ENCODE measurements at regions not wholly inside any gene's neighbourhood (a gene's known extent, or its start where the extent isn't known, plus 50 kb on each side); places are given as distances from the start of the nearest gene placed in this dataset.

- WGBS, 2 donors = 70 to 73% methylated on average over 2 of the region's 2 CpGs
- H3K27me3 ChIP-seq (ENCODE audit: control insufficient read depth in 1 of 2, insufficient read depth in 2 of 2, low read length in 2 of 2) = no peaks in the 10 kb centered on the region
- H3K27ac ChIP-seq (ENCODE audit: low read depth in 2 of 2, low read length in 1 of 2) = no peak overlapping the region
- H3K4me3 ChIP-seq (ENCODE audit: low read depth in 1 of 2, low read length in 2 of 2) = no peak overlapping the region
- H3K4me1 ChIP-seq (ENCODE audit: control insufficient read depth in 2 of 2, insufficient read depth in 2 of 2, low read length in 1 of 2) = no peaks in the 10 kb centered on the region
- no peaks in the 10 kb centered on the region for H3K9me3 ChIP-seq (ENCODE audit: control insufficient read depth in 2 of 2, insufficient read depth in 1 of 2, low read depth in 1 of 2, low read length in 1 of 2)
- H3K36me3 ChIP-seq (ENCODE audit: control insufficient read depth in 2 of 2, insufficient read depth in 2 of 2, low read length in 1 of 2) = no peaks in the 10 kb centered on the region
Measured at GRCh38 chr1:30126848-30127247, 596.5 kb downstream of the MATN1 start.

DNA sequence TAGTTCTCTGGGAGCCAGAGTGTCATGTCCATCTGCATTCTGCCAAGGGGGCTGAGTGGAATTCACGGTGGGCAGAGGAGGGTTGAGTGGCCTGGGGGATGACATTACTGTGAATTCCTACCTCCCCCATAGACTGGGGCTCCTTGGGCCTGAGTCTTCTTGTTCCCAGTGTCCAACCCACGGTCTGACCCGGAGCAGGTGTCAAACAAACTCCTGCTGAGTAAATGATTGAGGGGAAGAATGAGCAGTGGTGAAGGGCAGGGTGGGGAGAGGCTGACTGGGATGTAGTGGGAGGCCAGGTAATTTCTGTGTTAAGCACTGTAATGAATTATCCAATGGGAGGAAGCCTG lies 597.6 kb downstream of the MATN1 start:
- Histone ChIP-seq H3K4me1 (ENCODE audit: control insufficient read depth in 2 of 2, insufficient read depth in 2 of 2, low read length in 1 of 2) (no peaks in the 10 kb centered on the region), H3K9me3 (ENCODE audit: control insufficient read depth in 2 of 2, insufficient read depth in 1 of 2, low read depth in 1 of 2, low read length in 1 of 2) (no peaks in the 10 kb centered on the region), H3K27ac (ENCODE audit: low read depth in 2 of 2, low read length in 1 of 2) (no peak overlapping the region), H3K4me3 (ENCODE audit: low read depth in 1 of 2, low read length in 2 of 2) (no peak overlapping the region), H3K27me3 (ENCODE audit: control insufficient read depth in 1 of 2, insufficient read depth in 2 of 2, low read length in 2 of 2) (no peaks in the 10 kb centered on the region), H3K36me3 (ENCODE audit: control insufficient read depth in 2 of 2, insufficient read depth in 2 of 2, low read length in 1 of 2) (no peaks in the 10 kb centered on the region)
- WGBS, 2 donors = 42 to 54% methylated on average over 3 of the region's 3 CpGs

DNA sequence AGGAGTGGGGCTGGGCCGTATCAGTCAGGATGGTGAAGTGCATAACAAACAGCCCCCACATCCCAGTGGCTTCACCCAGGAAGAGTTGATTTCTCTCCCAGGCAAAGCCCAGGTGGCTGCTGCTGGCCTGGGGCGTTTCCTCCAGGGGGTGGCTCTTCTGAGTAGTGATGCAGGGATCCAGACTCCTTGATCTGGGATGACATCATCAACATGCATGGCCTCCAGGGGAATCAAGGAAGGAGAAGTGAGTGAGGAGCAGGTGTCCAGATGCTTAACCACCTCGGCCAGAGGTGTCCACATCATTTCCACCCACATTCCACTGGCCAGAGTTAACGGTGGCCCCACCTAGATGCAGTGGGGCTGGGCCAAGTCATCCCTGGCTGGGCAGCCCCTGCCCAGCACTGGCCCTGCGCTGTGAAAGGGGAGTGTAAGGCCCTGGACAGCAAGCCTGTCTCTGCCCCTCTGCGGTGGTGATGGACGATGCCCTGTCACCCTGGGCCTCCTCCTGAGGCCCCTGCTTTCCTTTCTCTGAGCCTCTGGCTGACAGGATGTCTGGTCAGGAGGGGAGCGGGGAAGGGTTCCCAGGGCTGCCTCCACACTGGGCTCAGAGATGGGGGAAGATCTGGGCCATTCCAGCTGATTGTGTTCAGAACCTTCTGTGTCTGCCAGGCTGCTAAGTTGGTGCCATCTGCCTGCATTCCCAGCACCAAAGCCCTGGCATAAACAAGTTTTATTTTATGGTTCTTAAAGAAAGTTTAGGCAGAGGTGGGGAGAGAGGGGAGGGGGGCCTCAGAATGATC lies 598.2 kb downstream of the MATN1 start:
- no peak overlapping the region for H3K27ac ChIP-seq (ENCODE audit: low read depth in 2 of 2, low read length in 1 of 2)
- H3K9me3 ChIP-seq (ENCODE audit: control insufficient read depth in 2 of 2, insufficient read depth in 1 of 2, low read depth in 1 of 2, low read length in 1 of 2) = no peaks in the 10 kb centered on the region
- H3K27me3 ChIP-seq (ENCODE audit: control insufficient read depth in 1 of 2, insufficient read depth in 2 of 2, low read length in 2 of 2) = no peaks in the 10 kb centered on the region
- H3K4me3 ChIP-seq (ENCODE audit: low read depth in 1 of 2, low read length in 2 of 2) = no peak overlapping the region
- no peaks in the 10 kb centered on the region for H3K4me1 ChIP-seq (ENCODE audit: control insufficient read depth in 2 of 2, insufficient read depth in 2 of 2, low read length in 1 of 2)
- WGBS, 2 donors = 70 to 74% methylated on average over 8 of the region's 8 CpGs
- H3K36me3 ChIP-seq (ENCODE audit: control insufficient read depth in 2 of 2, insufficient read depth in 2 of 2, low read length in 1 of 2) = no peaks in the 10 kb centered on the region

GRCh38 chr1:30123896-30124295 lies 599.5 kb downstream of the MATN1 start:
- H3K9me3 ChIP-seq (ENCODE audit: control insufficient read depth in 2 of 2, insufficient read depth in 1 of 2, low read depth in 1 of 2, low read length in 1 of 2) = no peaks in the 10 kb centered on the region
- H3K4me3 ChIP-seq (ENCODE audit: low read depth in 1 of 2, low read length in 2 of 2) = no peak overlapping the region
- 40 to 43% methylated on average over 4 of the region's 4 CpGs for WGBS, 2 donors
- H3K4me1 ChIP-seq (ENCODE audit: control insufficient read depth in 2 of 2, insufficient read depth in 2 of 2, low read length in 1 of 2) = no peaks in the 10 kb centered on the region
- no peaks in the 10 kb centered on the region for H3K27me3 ChIP-seq (ENCODE audit: control insufficient read depth in 1 of 2, insufficient read depth in 2 of 2, low read length in 2 of 2)
- H3K27ac ChIP-seq (ENCODE audit: low read depth in 2 of 2, low read length in 1 of 2) = no peak overlapping the region
- no peaks in the 10 kb centered on the region for H3K36me3 ChIP-seq (ENCODE audit: control insufficient read depth in 2 of 2, insufficient read depth in 2 of 2, low read length in 1 of 2)

- Histone ChIP-seq H3K36me3 (ENCODE audit: control insufficient read depth in 2 of 2, insufficient read depth in 2 of 2, low read length in 1 of 2) (no peaks in the 10 kb centered on the region), H3K27ac (ENCODE audit: low read depth in 2 of 2, low read length in 1 of 2) (no peak overlapping the region), H3K9me3 (ENCODE audit: control insufficient read depth in 2 of 2, insufficient read depth in 1 of 2, low read depth in 1 of 2, low read length in 1 of 2) (no peaks in the 10 kb centered on the region), H3K27me3 (ENCODE audit: control insufficient read depth in 1 of 2, insufficient read depth in 2 of 2, low read length in 2 of 2) (no peaks in the 10 kb centered on the region), H3K4me3 (ENCODE audit: low read depth in 1 of 2, low read length in 2 of 2) (no peak overlapping the region), H3K4me1 (ENCODE audit: control insufficient read depth in 2 of 2, insufficient read depth in 2 of 2, low read length in 1 of 2) (no peaks in the 10 kb centered on the region)
Measured at GRCh38 chr1:30123036-30123435, 600.3 kb downstream of the MATN1 start.

DNA sequence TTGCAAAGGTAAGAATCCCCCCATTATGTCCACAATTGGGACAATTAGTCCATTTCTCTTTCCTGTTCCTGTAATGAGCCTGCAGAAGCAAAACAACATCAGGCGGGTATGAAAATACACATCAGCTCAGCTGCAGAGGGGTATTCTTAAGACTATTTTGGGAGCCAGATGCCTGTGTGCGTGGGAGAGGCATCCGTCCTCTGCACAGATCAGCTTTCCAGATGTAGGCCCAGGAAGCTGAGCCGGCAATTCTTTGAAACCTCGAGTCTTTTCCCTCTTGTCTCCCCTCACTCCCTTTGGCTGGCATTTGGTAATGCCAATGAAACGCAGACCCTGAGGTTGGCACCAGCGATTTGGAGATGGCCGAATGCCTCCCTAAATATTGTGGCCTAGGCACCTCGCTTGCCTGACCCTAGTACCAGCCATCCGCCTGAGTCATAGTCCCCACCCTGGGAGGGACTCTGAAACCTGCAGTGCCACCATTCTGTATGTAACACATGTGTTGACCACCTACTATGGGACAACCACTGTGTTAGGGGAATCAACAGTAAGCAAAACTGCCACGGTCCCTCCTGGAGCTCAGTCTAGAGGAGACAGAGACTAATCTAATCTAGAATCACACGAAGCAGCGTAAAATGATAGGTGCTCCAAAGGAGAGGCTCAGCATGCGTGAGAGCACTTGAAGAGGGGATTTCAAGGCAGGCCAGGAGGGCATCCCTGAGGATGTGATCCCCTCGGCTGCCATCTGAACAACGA lies 603.0 kb downstream of the MATN1 start:
- Histone ChIP-seq H3K36me3 (ENCODE audit: control insufficient read depth in 2 of 2, insufficient read depth in 2 of 2, low read length in 1 of 2) (no peaks in the 10 kb centered on the region), H3K27ac (ENCODE audit: low read depth in 2 of 2, low read length in 1 of 2) (no peak overlapping the region), H3K4me1 (ENCODE audit: control insufficient read depth in 2 of 2, insufficient read depth in 2 of 2, low read length in 1 of 2) (no peaks in the 10 kb centered on the region), H3K9me3 (ENCODE audit: control insufficient read depth in 2 of 2, insufficient read depth in 1 of 2, low read depth in 1 of 2, low read length in 1 of 2) (no peaks in the 10 kb centered on the region), H3K4me3 (ENCODE audit: low read depth in 1 of 2, low read length in 2 of 2) (no peak overlapping the region), H3K27me3 (ENCODE audit: control insufficient read depth in 1 of 2, insufficient read depth in 2 of 2, low read length in 2 of 2) (no peaks in the 10 kb centered on the region)
- whole genome bisulfite sequencing, 2 donors = 82 to 84% methylated on average over 16 of the region's 16 CpGs

- Histone ChIP-seq H3K9me3 (ENCODE audit: control insufficient read depth in 2 of 2, insufficient read depth in 1 of 2, low read depth in 1 of 2, low read length in 1 of 2) (no peaks in the 10 kb centered on the region), H3K4me3 (ENCODE audit: low read depth in 1 of 2, low read length in 2 of 2) (no peak overlapping the region), H3K36me3 (ENCODE audit: control insufficient read depth in 2 of 2, insufficient read depth in 2 of 2, low read length in 1 of 2) (no peaks in the 10 kb centered on the region), H3K27ac (ENCODE audit: low read depth in 2 of 2, low read length in 1 of 2) (no peak overlapping the region), H3K27me3 (ENCODE audit: control insufficient read depth in 1 of 2, insufficient read depth in 2 of 2, low read length in 2 of 2) (no peaks in the 10 kb centered on the region), H3K4me1 (ENCODE audit: control insufficient read depth in 2 of 2, insufficient read depth in 2 of 2, low read length in 1 of 2) (no peaks in the 10 kb centered on the region)
- WGBS, 2 donors = 78 to 81% methylated on average over 4 of the region's 4 CpGs
Measured at GRCh38 chr1:30117685-30118084, 605.7 kb downstream of the MATN1 start.

GRCh38 chr1:30111431-30111830 lies 612.0 kb downstream of the MATN1 start:
- H3K4me1 ChIP-seq (ENCODE audit: control insufficient read depth in 2 of 2, insufficient read depth in 2 of 2, low read length in 1 of 2) = no peaks in the 10 kb centered on the region
- H3K27me3 ChIP-seq (ENCODE audit: control insufficient read depth in 1 of 2, insufficient read depth in 2 of 2, low read length in 2 of 2) = peaks cover 0 to 3% of the 10 kb centered on the region in 2 donors
- no peak overlapping the region for H3K27ac ChIP-seq (ENCODE audit: low read depth in 2 of 2, low read length in 1 of 2)
- 3 to 4% methylated on average over 14 of the region's 14 CpGs for WGBS, 2 donors
- H3K36me3 ChIP-seq (ENCODE audit: control insufficient read depth in 2 of 2, insufficient read depth in 2 of 2, low read length in 1 of 2) = no peaks in the 10 kb centered on the region
- no peak overlapping the region for H3K4me3 ChIP-seq (ENCODE audit: low read depth in 1 of 2, low read length in 2 of 2)
- no peaks in the 10 kb centered on the region for H3K9me3 ChIP-seq (ENCODE audit: control insufficient read depth in 2 of 2, insufficient read depth in 1 of 2, low read depth in 1 of 2, low read length in 1 of 2)

DNA sequence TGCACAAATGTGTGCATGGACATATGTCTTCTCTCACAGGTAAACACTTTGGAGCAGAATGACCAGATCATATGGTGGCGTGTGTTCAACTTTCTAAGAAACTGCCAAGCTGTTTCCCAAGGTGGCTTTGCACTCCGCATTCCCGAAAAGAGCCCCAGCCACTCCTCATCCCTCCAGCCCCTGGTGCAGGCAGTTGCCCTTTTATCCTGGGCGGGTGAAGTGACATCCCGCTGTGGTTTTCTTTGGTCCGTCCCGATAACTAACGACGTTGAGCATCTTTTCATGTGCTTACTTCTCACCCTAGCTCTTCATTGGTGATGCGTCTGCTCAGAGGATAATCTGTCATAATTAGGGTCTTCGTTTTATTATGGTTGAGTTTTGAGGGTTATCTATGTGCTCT lies 612.5 kb downstream of the MATN1 start:
- Histone ChIP-seq H3K27ac (ENCODE audit: low read depth in 2 of 2, low read length in 1 of 2) (no peak overlapping the region), H3K9me3 (ENCODE audit: control insufficient read depth in 2 of 2, insufficient read depth in 1 of 2, low read depth in 1 of 2, low read length in 1 of 2) (no peaks in the 10 kb centered on the region), H3K4me1 (ENCODE audit: control insufficient read depth in 2 of 2, insufficient read depth in 2 of 2, low read length in 1 of 2) (no peaks in the 10 kb centered on the region), H3K36me3 (ENCODE audit: control insufficient read depth in 2 of 2, insufficient read depth in 2 of 2, low read length in 1 of 2) (no peaks in the 10 kb centered on the region), H3K4me3 (ENCODE audit: low read depth in 1 of 2, low read length in 2 of 2) (no peak overlapping the region), H3K27me3 (ENCODE audit: control insufficient read depth in 1 of 2, insufficient read depth in 2 of 2, low read length in 2 of 2) (peaks cover 0 to 3% of the 10 kb centered on the region in 2 donors)
- WGBS, 2 donors = 45 to 51% methylated on average over 11 of the region's 11 CpGs

- Histone ChIP-seq H3K36me3 (ENCODE audit: control insufficient read depth in 2 of 2, insufficient read depth in 2 of 2, low read length in 1 of 2) (no peaks in the 10 kb centered on the region), H3K9me3 (ENCODE audit: control insufficient read depth in 2 of 2, insufficient read depth in 1 of 2, low read depth in 1 of 2, low read length in 1 of 2) (no peaks in the 10 kb centered on the region), H3K4me1 (ENCODE audit: control insufficient read depth in 2 of 2, insufficient read depth in 2 of 2, low read length in 1 of 2) (no peaks in the 10 kb centered on the region), H3K4me3 (ENCODE audit: low read depth in 1 of 2, low read length in 2 of 2) (no peak overlapping the region), H3K27me3 (ENCODE audit: control insufficient read depth in 1 of 2, insufficient read depth in 2 of 2, low read length in 2 of 2) (peaks cover 0 to 3% of the 10 kb centered on the region in 2 donors), H3K27ac (ENCODE audit: low read depth in 2 of 2, low read length in 1 of 2) (no peak overlapping the region)
- WGBS, 2 donors = 43 to 58% methylated on average over 10 of the region's 10 CpGs
Measured at GRCh38 chr1:30109853-30110252, 613.5 kb downstream of the MATN1 start.

Measured in esophagus (tissue), 2 donors.